ENCODE measurements at regions not wholly inside any gene's neighbourhood (a gene's known extent, or its start where the extent isn't known, plus 50 kb on each side); places are given as distances from the start of the nearest gene placed in this dataset.

DNA sequence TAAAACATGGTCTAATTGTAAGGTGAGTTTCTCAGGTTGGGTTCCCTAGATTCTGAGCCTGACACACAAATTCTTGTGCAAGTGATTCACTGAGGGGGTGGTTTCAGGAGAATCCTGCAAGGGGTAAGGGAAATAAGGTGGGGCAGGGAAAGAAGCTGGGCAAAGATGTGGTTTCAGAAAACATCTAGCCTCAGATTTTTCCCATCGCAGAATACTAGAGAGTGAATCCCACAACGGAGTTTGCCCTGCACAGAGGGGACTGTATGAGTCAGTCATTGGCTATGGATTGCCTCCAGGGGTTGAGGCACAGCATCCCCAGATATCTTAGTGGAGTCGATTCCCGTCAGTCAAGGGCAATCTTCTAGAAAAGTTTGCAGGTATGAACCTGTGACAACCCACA, 65.2 kb downstream of the PRL start:
- intact Hi-C loops (cut with micrococcal nuclease; ENCODE audit: unreplicated experiment), result no loop called here
- Mint-ChIP-seq H3K9me3 (ENCODE audit: low read depth, unreplicated experiment) (peaks cover 7% of the 10 kb centered on the region), H3K36me3 (ENCODE audit: insufficient read depth, unreplicated experiment) (no peaks in the 10 kb centered on the region), H3K27me3 (ENCODE audit: unreplicated experiment) (no peaks in the 10 kb centered on the region), H3K4me3 (ENCODE audit: low read depth, unreplicated experiment) (no peak overlapping the region), H3K4me1 (ENCODE audit: low read depth, unreplicated experiment) (no peaks in the 10 kb centered on the region), H3K27ac (ENCODE audit: unreplicated experiment) (no peak overlapping the region)
- CTCF ChIA-PET, result no interaction called here
- TF ChIP-seq, protein P1, sequence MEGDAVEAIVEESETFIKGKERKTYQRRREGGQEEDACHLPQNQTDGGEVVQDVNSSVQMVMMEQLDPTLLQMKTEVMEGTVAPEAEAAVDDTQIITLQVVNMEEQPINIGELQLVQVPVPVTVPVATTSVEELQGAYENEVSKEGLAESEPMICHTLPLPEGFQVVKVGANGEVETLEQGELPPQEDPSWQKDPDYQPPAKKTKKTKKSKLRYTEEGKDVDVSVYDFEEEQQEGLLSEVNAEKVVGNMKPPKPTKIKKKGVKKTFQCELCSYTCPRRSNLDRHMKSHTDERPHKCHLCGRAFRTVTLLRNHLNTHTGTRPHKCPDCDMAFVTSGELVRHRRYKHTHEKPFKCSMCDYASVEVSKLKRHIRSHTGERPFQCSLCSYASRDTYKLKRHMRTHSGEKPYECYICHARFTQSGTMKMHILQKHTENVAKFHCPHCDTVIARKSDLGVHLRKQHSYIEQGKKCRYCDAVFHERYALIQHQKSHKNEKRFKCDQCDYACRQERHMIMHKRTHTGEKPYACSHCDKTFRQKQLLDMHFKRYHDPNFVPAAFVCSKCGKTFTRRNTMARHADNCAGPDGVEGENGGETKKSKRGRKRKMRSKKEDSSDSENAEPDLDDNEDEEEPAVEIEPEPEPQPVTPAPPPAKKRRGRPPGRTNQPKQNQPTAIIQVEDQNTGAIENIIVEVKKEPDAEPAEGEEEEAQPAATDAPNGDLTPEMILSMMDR (IDR thresholded peaks at IDR 0.05; ENCODE audit: unreplicated experiment), result no peak
- no TSS peak for BruUV-seq (replicated peaks)
- no peak for DNase-seq

DNA sequence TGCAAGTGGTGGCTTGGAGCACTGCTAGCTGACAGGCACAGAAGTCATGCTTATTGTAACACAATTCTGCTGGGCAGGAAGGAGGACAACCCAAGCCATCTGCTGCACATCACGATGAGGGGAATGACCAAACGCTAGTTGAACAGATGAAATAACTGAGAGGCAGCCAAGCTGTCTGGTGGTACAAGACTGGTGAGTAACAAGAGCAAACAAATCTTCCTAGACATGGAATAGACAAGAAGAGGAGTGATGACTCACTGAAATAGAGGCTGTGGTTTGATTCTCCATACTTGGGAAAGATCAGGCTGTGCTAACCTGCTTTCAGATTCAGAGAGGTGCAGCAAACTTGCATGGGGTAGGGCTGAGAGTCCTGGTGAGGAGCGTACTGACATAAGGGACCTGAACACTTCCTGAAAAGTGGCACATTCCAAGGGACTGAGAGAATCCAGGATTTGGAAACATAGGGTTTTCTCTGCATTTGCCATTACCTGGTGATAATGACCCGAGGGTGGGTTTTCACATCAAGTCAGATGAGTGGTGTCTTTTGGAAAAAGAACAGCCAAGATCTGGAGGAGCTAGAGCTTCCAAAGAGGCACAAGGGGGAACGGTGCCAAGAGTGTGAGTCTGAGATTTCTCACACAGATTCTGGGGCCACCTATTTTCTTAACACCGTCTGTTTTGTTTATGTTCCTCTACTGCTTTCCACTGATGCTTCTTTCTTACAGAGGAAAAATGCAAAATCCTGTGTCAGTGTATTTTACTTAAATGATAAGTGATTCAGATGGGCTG, 60.0 kb downstream of the PRL start:
- Mint-ChIP-seq H3K36me3 (ENCODE audit: insufficient read depth, unreplicated experiment) (no peaks in the 10 kb centered on the region), H3K27ac (ENCODE audit: unreplicated experiment) (no peak overlapping the region), H3K4me3 (ENCODE audit: low read depth, unreplicated experiment) (no peak overlapping the region), H3K9me3 (ENCODE audit: low read depth, unreplicated experiment) (peaks cover 15% of the 10 kb centered on the region), H3K27me3 (ENCODE audit: unreplicated experiment) (no peaks in the 10 kb centered on the region), H3K4me1 (ENCODE audit: low read depth, unreplicated experiment) (no peaks in the 10 kb centered on the region)
- no TSS peak for BruUV-seq (replicated peaks)
- DNase-seq, result no peak
- TF ChIP-seq, protein P1 (IDR thresholded peaks at IDR 0.05; ENCODE audit: unreplicated experiment), result no peak
- CTCF ChIA-PET, result no interaction called here
- intact Hi-C loops (cut with micrococcal nuclease; ENCODE audit: unreplicated experiment), result no loop called here

Data from Calu3 (cell line).